Astrocyte of the spinal cord (primary cell): ENCODE measurements at regions not wholly inside any gene's neighbourhood (a gene's known extent, or its start where the extent isn't known, plus 50 kb on each side); places are given as distances from the start of the nearest gene placed in this dataset.
"Not testable (repeated sequence)": the region's sequence is repeated elsewhere in the genome, so short reads cannot be mapped to it uniquely, and the experiment has no call there.

Source experiments
- DNase-seq: peaks from one replicate; pipeline ENCODE4 v3.0.0; 2011; ENCODE audit warnings: low read depth, low spot score
- H3K4me3 ChIP-seq: 2 replicates; pipeline ENCODE4 v1.5.1; 2011; ENCODE audit warnings: low read depth, mild to moderate bottlenecking, low read length, moderate library complexity
- in situ Hi-C: cut with HindIII; loops from 2 replicates; pipeline ENCODE4 v1.10.0; 2017; ENCODE audit warnings: low sequenced_read_pairs

GRCh38 chr5:177891547-177892356, 104.3 kb downstream of the PROP1 start:
- in situ Hi-C loops, DNase-seq, H3K4me3 ChIP-seq: not testable (repeated sequence)

- H3K4me3 ChIP-seq, in situ Hi-C loops, DNase-seq: not testable (repeated sequence)
These were observed 100.6 kb upstream of the FAM153A start for GRCh38 chr5:177883295-177883694.

GRCh38 chr5:177875900-177876238, 93.2 kb upstream of the FAM153A start:
- in situ Hi-C loops, DNase-seq: not testable (repeated sequence)
- peak overlapping the region; percentile 41 for H3K4me3 ChIP-seq

GRCh38 chr5:177875013-177875899, 92.6 kb upstream of the FAM153A start:
- H3K4me3 ChIP-seq: peak overlapping the region; percentile 33
- DNase-seq, in situ Hi-C loops: not testable (repeated sequence)

GRCh38 chr5:177863822-177864446, 81.2 kb upstream of the FAM153A start:
- H3K4me3 ChIP-seq, in situ Hi-C loops, DNase-seq: not testable (repeated sequence)

GRCh38 chr5:177857642-177858200, 75.0 kb upstream of the FAM153A start:
- in situ Hi-C loops, DNase-seq, H3K4me3 ChIP-seq: not testable (repeated sequence)

- in situ Hi-C loops, DNase-seq, H3K4me3 ChIP-seq: not testable (repeated sequence)
These were observed 73.8 kb upstream of the FAM153A start for GRCh38 chr5:177856474-177856873.

- H3K4me3 ChIP-seq, DNase-seq, in situ Hi-C loops: not testable (repeated sequence)
These were observed 65.2 kb upstream of the FAM153A start for GRCh38 chr5:177847914-177848313.

GRCh38 chr5:177846598-177846997, 63.9 kb upstream of the FAM153A start:
- in situ Hi-C loops, H3K4me3 ChIP-seq, DNase-seq: not testable (repeated sequence)

- DNase-seq, H3K4me3 ChIP-seq, in situ Hi-C loops: not testable (repeated sequence)
These were observed 63.2 kb upstream of the FAM153A start for GRCh38 chr5:177845906-177846305.

- in situ Hi-C loops, DNase-seq, H3K4me3 ChIP-seq: not testable (repeated sequence)
These were observed 53.5 kb upstream of the FAM153A start for GRCh38 chr5:177836191-177836590.
